Motor neuron (in vitro differentiated cells): ENCODE measurements at regions not wholly inside any gene's neighbourhood (a gene's known extent, or its start where the extent isn't known, plus 50 kb on each side); places are given as distances from the start of the nearest gene placed in this dataset.

ENCODE experiments used
- ATAC-seq, 8 experiments: fragments of 200-7000 bp; cut with Tn5 transposase; replicated peaks in 6 of 8; 2 replicates each; pipeline ENCODE4 v1.8.0; 2021; ENCODE audit warnings: mild to moderate bottlenecking in 8 of 8, moderate library complexity in 8 of 8
- H3K27ac ChIP-seq, 2 donors: fragments of 250-450 bp; sonication (Bioruptor Pico); 2 replicates each; pipeline ENCODE4 v1.9.0; 2021; ENCODE audit warnings: antibody characterized with exemption in 2 of 2, mild to moderate bottlenecking in 2 of 2, moderate library complexity in 1 of 2
- H3K4me1 ChIP-seq, 2 donors: fragments of 250-450 bp; sonication (Bioruptor Pico); replicated peaks in 1 of 2; 2 replicates each; pipeline ENCODE4 v1.6.1; 2021; ENCODE audit warnings: antibody characterized with exemption in 2 of 2, mild to moderate bottlenecking in 2 of 2, moderate library complexity in 1 of 2
- H3K4me3 ChIP-seq, 5 donors: fragments of 250-450 bp; sonication (Bioruptor Pico); 2 replicates each; pipeline ENCODE4 v1.9.0; 2021; ENCODE audit warnings: antibody characterized with exemption in 5 of 5, mild to moderate bottlenecking in 5 of 5, moderate library complexity in 4 of 5
- WGBS, 10 experiments: fragments of 450-650 bp; shearing (Covaris generic); methylation state at CpG; one replicate each; pipeline ENCODE4 v1.0.0; 2022; 5-methylcytosine and 5-hydroxymethylcytosine counted together
- in situ Hi-C, 9 experiments: fragments of 400-800 bp; cut with MboI; loops; one replicate each; pipeline ENCODE4 v1.15.0; 2021; ENCODE audit warnings: low sequenced_read_pairs in 9 of 9, low pct_unique_long_range_greater_than_20kb in 2 of 9; ENCODE audit not compliant: unreplicated experiment in 9 of 9

GRCh38 chr4:161005746-161006145, 1158.1 kb downstream of the FSTL5 start:
- Histone ChIP-seq H3K27ac (no peak overlapping the region), H3K4me1 (peaks cover 0 to 5% of the 10 kb centered on the region in 2 donors), H3K4me3 (no peak overlapping the region)
- in situ Hi-C loops: no loop called here
- ATAC-seq: no peak
- 0 to 100% (median 71%) methylated on average over 1 to 2 of the region's 2 CpGs; no CpG with 5 or more reads in 1 of the 10 experiments for WGBS, 10 experiments

DNA sequence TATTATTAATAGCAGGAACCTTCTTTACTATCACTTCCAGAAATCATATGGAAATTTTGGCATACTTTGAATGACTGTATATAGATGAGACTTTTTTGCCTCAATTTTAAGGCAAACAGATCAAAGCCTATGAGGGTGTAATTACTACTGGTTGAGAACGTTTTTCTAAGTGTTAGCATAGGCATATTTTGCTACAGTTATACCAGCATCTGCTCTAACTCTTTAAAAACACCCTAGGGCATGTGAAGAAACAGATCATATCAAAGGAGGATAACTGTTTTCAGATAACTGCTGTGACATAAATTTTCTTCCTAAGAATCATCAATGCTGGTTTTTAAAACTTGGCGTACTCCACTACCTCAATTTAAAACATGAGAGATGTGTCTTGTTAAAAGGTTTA, 1155.3 kb downstream of the FSTL5 start:
- in situ Hi-C loops: no loop called here
- no peak overlapping the region for H3K4me3 ChIP-seq
- H3K4me1 ChIP-seq: peaks cover 0 to 5% of the 10 kb centered on the region in 2 donors
- ATAC-seq: peak in 1 of 8 experiments; percentile 66
- no peak overlapping the region for H3K27ac ChIP-seq
- WGBS, 10 experiments: 0 to 100% (median 80%) methylated on average over 1 to 2 of the region's 2 CpGs

GRCh38 chr4:161010227-161010626, 1153.6 kb downstream of the FSTL5 start:
- in situ Hi-C loops: no loop called here
- Histone ChIP-seq H3K4me1 (peaks cover 0 to 5% of the 10 kb centered on the region in 2 donors), H3K4me3 (no peak overlapping the region), H3K27ac (no peak overlapping the region)
- no peak for ATAC-seq
- 17 to 100% (median 79%) methylated on average over 1 to 2 of the region's 2 CpGs; no CpG with 5 or more reads in 1 of the 10 experiments for WGBS, 10 experiments
